RWPE1 (cell line): ENCODE measurements at regions not wholly inside any gene's neighbourhood (a gene's known extent, or its start where the extent isn't known, plus 50 kb on each side); places are given as distances from the start of the nearest gene placed in this dataset.

Experiments used
- CTCF ChIA-PET: fragments of 350-600 bp; sonication (Branson Sonifier 250); formaldehyde crosslinking; extraction: SDS; loops from one replicate; lab custom pipeline; 2021; lab: Yijun Ruan, JAX
- POLR2A ChIA-PET: fragments of 400-600 bp; formaldehyde crosslinking; extraction: SDS; loops from one replicate; lab custom pipeline; 2020; ENCODE audit warnings: antibody characterized with exemption; ENCODE audit not compliant: low non-redundant PET; lab: Yijun Ruan, JAX
- DNase-seq: peaks from one replicate; pipeline ENCODE4 v3.0.0; 2012; ENCODE audit warnings: low spot score
- H3K27ac ChIP-seq: fragments of 450-650 bp; 2 replicates; pipeline ENCODE4 v1.5.1; 2017
- TF ChIP-seq, protein P1 (sequence below): fragments of 450-650 bp; conservative IDR thresholded peaks from 2 replicates; pipeline ENCODE4 v1.5.1; 2017; ENCODE audit warnings: low read depth, mild to moderate bottlenecking

DNA sequence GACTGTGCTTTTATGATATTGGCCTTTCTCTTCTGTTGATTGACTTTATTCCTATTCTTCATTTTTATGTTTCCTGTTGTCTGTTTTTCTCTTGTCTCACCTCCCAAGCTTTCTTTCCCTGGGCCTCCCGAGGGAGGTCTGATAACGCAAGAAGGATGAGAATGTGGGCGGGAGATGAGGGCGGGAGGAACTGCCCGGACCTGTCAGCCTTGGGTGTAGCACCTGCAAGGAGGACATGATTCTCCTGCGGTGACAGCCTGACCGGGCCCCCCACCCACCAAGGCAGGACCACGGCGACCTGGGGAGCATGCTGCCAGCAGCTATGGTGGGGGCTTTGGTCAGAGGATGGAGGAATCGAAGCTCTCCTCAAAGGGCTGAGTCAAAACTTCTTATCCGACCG is 86.9 kb downstream of the PLEKHG1 start:
- TF ChIP-seq, protein P1, sequence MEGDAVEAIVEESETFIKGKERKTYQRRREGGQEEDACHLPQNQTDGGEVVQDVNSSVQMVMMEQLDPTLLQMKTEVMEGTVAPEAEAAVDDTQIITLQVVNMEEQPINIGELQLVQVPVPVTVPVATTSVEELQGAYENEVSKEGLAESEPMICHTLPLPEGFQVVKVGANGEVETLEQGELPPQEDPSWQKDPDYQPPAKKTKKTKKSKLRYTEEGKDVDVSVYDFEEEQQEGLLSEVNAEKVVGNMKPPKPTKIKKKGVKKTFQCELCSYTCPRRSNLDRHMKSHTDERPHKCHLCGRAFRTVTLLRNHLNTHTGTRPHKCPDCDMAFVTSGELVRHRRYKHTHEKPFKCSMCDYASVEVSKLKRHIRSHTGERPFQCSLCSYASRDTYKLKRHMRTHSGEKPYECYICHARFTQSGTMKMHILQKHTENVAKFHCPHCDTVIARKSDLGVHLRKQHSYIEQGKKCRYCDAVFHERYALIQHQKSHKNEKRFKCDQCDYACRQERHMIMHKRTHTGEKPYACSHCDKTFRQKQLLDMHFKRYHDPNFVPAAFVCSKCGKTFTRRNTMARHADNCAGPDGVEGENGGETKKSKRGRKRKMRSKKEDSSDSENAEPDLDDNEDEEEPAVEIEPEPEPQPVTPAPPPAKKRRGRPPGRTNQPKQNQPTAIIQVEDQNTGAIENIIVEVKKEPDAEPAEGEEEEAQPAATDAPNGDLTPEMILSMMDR, result no peak
- no peak overlapping the region for H3K27ac ChIP-seq
- ChIA-PET POLR2A (interaction anchor here (0.7 kb wide), 1 partner anchor 41 kb away, joined by 3 read pairs; no protein-coding TSS in a partner anchor), CTCF (interaction anchor here (0.8 to 1.3 kb wide), 2 partner anchors 8 to 128 kb away, joined by 5 to 9 read pairs; no protein-coding TSS in a partner anchor)
- DNase-seq, result peak; percentile 36

- TF ChIP-seq, protein P1, result no peak
- CTCF ChIA-PET, result interaction anchor here (0.6 kb wide), 1 partner anchor 128 kb away, joined by 3 read pairs; no protein-coding TSS in a partner anchor
- no peak for DNase-seq
- POLR2A ChIA-PET, result no interaction called here
- H3K27ac ChIP-seq, result no peak overlapping the region
Observed at GRCh38 chr6:150687508-150687907, 87.8 kb downstream of the PLEKHG1 start.

DNA sequence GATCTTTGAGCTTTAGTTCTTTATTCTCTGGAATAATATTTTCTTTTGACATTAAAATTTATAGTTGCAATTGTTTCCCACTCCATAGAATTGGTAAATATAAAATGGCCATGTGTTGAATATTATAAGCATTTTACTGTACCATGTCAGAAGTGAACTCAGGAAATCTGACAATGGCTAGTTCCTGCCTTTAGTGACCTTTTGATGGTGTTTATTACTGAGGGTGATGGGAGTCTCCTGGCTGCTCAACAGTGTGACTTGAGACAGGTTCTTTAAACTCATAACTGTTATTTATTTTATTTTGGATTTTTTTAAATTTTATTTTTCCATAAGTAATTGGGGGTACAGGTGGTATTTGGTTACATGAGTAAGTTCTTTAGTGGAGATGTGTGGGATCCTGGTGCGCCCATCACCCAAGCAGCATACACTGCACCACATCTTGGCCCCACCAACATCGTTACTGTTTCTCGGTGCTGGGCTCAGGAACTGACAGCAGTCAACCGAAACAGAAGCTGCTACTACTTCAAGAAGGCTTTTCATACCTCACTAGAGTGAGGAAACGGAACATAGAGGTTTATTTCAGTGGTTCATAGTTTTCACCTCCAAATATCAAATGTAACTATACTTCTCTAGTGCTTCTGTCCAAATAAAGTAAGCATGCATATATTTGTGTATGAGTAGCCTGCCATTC is 90.4 kb downstream of the PLEKHG1 start:
- no peak overlapping the region for H3K27ac ChIP-seq
- POLR2A ChIA-PET, result no interaction called here
- CTCF ChIA-PET, result no interaction called here
- DNase-seq, result no peak
- TF ChIP-seq, protein P1, result no peak

GRCh38 chr6:150690681-150691080 is 91.0 kb downstream of the PLEKHG1 start:
- H3K27ac ChIP-seq, result no peak overlapping the region
- ChIA-PET CTCF (no interaction called here), POLR2A (no interaction called here)
- TF ChIP-seq, protein P1, result no peak
- DNase-seq, result no peak

- ChIA-PET POLR2A (no interaction called here), CTCF (no interaction called here)
- no peak overlapping the region for H3K27ac ChIP-seq
- TF ChIP-seq, protein P1, result no peak
- DNase-seq, result no peak
Observed at GRCh38 chr6:150691463-150691862, 91.8 kb downstream of the PLEKHG1 start.

DNA sequence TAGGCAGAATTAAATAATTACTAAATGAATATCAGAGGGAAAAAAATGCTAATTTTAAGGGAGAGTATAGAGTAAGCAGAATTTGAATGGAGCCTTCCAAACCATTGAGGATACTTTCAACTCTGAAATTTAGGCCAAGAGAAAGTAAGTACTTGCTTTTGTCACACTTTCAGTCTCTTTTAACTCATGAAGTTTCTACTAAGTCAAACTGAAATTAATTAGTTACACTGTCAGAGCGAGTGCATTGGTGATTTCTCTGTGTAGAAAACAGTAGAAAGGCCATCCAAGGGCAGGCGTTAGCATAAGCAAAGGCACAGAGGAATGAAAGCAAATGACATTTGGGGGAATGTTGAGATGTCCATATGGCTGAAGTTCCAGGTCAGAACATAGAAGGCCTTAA is 92.9 kb downstream of the PLEKHG1 start:
- TF ChIP-seq, protein P1, result no peak
- no peak overlapping the region for H3K27ac ChIP-seq
- CTCF ChIA-PET, result no interaction called here
- POLR2A ChIA-PET, result interaction anchor here (0.6 kb wide), 1 partner anchor 307 kb away, joined by 6 read pairs; no protein-coding TSS in a partner anchor
- no peak for DNase-seq
